Panc1 (cell line): ENCODE measurements at regions not wholly inside any gene's neighbourhood (a gene's known extent, or its start where the extent isn't known, plus 50 kb on each side); places are given as distances from the start of the nearest gene placed in this dataset.

Experiments used
- ATAC-seq: fragments of 200-7000 bp; cut with Tn5 transposase; 2 replicates; pipeline ENCODE4 v1.9.1; 2020; ENCODE audit warnings: mild to moderate bottlenecking, moderate library complexity
- BruUV-seq: library from RNA; stranded (reverse); fragments of 400-500 nt; replicated peaks from 2 replicates; lab custom pipeline; 2021; lab: Mats Ljungman, UMichigan
- CTCF ChIA-PET: fragments of 300-600 bp; sonication (Branson Sonifier 250); formaldehyde crosslinking; loops from one replicate; lab custom pipeline; 2022; ENCODE audit warnings: antibody characterized with exemption; lab: Charles Lee
- POLR2A ChIA-PET: fragments of 300-600 bp; sonication (Branson Sonifier 250); formaldehyde crosslinking; loops from one replicate; lab custom pipeline; 2022; ENCODE audit warnings: antibody characterized with exemption; lab: Charles Lee
- DNase-seq: peaks from one replicate; pipeline ENCODE4 v3.0.0-alpha.2; 2010; ENCODE audit warnings: low read depth, low spot score
- H3K27ac ChIP-seq: 2 replicates; pipeline ENCODE4 v1.5.1; 2011; ENCODE audit warnings: mild to moderate bottlenecking, low read length, inconsistent platforms
- H3K27me3 ChIP-seq: fragments of 200-500 bp; sonication (Bioruptor generic); 2 replicates; pipeline ENCODE4 v1.6.0; 2014; ENCODE audit warnings: low read length, inconsistent platforms; ENCODE audit not compliant: control insufficient read depth, insufficient read depth
- H3K36me3 ChIP-seq: fragments of 200-500 bp; sonication (Bioruptor generic); 2 replicates; pipeline ENCODE4 v1.5.1; 2014; ENCODE audit warnings: inconsistent platforms, mild to moderate bottlenecking, low read length, moderate library complexity; ENCODE audit not compliant: control insufficient read depth, insufficient read depth
- H3K4me1 ChIP-seq: 2 replicates; pipeline ENCODE4 v1.5.1; 2011; ENCODE audit warnings: inconsistent platforms, mild to moderate bottlenecking, low read length, moderate library complexity; ENCODE audit not compliant: control insufficient read depth, insufficient read depth
- H3K4me3 ChIP-seq, 2 experiments: 2 replicates each; pipeline ENCODE4 v1.5.1; 2011 to 2012; ENCODE audit warnings: low read depth in 2 of 2, low read length in 2 of 2, mild to moderate bottlenecking in 2 of 2, inconsistent platforms in 1 of 2, moderate library complexity in 1 of 2
- H3K9me3 ChIP-seq: fragments of 200-500 bp; sonication (Bioruptor generic); 2 replicates; pipeline ENCODE4 v1.5.1; 2014; ENCODE audit warnings: low read depth, mild to moderate bottlenecking, inconsistent platforms, low read length, moderate library complexity; ENCODE audit not compliant: control insufficient read depth, insufficient read depth
- CTCF ChIP-seq: fragments of 450-650 bp; IDR thresholded peaks from 2 replicates; pipeline ENCODE4 v1.5.1; 2017; ENCODE audit warnings: mild to moderate bottlenecking
- POLR2AphosphoS5 ChIP-seq: IDR thresholded peaks from 2 replicates; pipeline ENCODE4 v1.6.1; 2012; ENCODE audit warnings: mild to moderate bottlenecking, low read depth, low read length, moderate library complexity
- SIN3A ChIP-seq: IDR thresholded peaks from 2 replicates; pipeline ENCODE4 v1.6.1; 2012; ENCODE audit warnings: low read depth, mild to moderate bottlenecking, low read length, moderate library complexity, borderline replicate concordance; ENCODE audit not compliant: insufficient read depth
- TCF7L2 ChIP-seq: IDR thresholded peaks from 2 replicates; pipeline ENCODE4 v1.6.1; 2011; ENCODE audit warnings: mild to moderate bottlenecking, low read depth, low read length, inconsistent platforms
- in situ Hi-C: cut with HindIII; loops from 2 replicates; pipeline ENCODE4 v1.10.0; 2016; ENCODE audit warnings: low sequenced_read_pairs, low pct_unique_long_range_greater_than_20kb
- intact Hi-C: fragments of 100-400 bp; cut with micrococcal nuclease; formaldehyde crosslinking; loops from one replicate; pipeline ENCODE4 v1.10.0; 2022; ENCODE audit not compliant: unreplicated experiment
- TF ChIP-seq, protein P1 (sequence below), 2 experiments: IDR thresholded peaks; 2 replicates each; pipeline ENCODE4 v1.6.1; 2011 to 2012; ENCODE audit warnings: low read depth in 2 of 2, control low read depth in 1 of 2, low read length in 1 of 2, mild to moderate bottlenecking in 1 of 2, moderate library complexity in 1 of 2; ENCODE audit not compliant: insufficient read depth in 1 of 2

GRCh38 chr5:135196483-135196882 lies 162.5 kb upstream of the PITX1 start:
- DNase-seq (no peak), ATAC-seq (no peak)
- POLR2A ChIA-PET: no interaction called here
- CTCF ChIA-PET: no interaction called here
- in situ Hi-C loops (no loop called here), intact Hi-C loops (no loop called here)
- no TSS peak for BruUV-seq
- Histone ChIP-seq H3K27ac (no peak overlapping the region), H3K4me1 (no peaks in the 10 kb centered on the region), H3K36me3 (no peaks in the 10 kb centered on the region), H3K4me3 (no peak overlapping the region), H3K27me3 (peaks cover 17% of the 10 kb centered on the region), H3K9me3 (no peaks in the 10 kb centered on the region)
- TF ChIP-seq, protein P1, sequence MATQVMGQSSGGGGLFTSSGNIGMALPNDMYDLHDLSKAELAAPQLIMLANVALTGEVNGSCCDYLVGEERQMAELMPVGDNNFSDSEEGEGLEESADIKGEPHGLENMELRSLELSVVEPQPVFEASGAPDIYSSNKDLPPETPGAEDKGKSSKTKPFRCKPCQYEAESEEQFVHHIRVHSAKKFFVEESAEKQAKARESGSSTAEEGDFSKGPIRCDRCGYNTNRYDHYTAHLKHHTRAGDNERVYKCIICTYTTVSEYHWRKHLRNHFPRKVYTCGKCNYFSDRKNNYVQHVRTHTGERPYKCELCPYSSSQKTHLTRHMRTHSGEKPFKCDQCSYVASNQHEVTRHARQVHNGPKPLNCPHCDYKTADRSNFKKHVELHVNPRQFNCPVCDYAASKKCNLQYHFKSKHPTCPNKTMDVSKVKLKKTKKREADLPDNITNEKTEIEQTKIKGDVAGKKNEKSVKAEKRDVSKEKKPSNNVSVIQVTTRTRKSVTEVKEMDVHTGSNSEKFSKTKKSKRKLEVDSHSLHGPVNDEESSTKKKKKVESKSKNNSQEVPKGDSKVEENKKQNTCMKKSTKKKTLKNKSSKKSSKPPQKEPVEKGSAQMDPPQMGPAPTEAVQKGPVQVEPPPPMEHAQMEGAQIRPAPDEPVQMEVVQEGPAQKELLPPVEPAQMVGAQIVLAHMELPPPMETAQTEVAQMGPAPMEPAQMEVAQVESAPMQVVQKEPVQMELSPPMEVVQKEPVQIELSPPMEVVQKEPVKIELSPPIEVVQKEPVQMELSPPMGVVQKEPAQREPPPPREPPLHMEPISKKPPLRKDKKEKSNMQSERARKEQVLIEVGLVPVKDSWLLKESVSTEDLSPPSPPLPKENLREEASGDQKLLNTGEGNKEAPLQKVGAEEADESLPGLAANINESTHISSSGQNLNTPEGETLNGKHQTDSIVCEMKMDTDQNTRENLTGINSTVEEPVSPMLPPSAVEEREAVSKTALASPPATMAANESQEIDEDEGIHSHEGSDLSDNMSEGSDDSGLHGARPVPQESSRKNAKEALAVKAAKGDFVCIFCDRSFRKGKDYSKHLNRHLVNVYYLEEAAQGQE (IDR thresholded peaks at IDR 0.05; ENCODE audit: insufficient read depth in 1 of 2, low read depth in 2 of 2, low read length in 1 of 2): no peak
- TF ChIP-seq POLR2AphosphoS5: no peak
- TF ChIP-seq SIN3A: no peak
- no peak for TF ChIP-seq TCF7L2
- TF ChIP-seq CTCF: no peak

DNA sequence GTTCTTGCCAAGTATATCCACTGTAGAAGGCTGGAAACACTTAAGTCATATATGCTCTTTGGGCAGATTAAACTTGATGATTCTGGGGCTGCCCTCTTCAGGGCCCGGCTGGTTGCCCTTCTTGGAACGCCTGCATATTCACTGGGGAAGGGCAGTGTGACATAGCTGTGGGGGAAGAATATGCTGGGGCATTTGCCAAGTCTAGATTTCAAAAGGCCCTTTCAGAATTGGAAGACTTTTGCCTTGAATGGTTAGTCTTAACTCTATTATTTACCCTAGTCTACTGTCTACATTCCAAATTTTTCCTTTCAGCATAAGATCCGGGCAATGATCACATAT lies 161.2 kb upstream of the PITX1 start:
- no peak overlapping the region for H3K27ac ChIP-seq
- in situ Hi-C loops: no loop called here
- intact Hi-C loops: no loop called here
- ATAC-seq (no peak), DNase-seq (no peak)
- ChIA-PET CTCF (interaction anchor here (0.5 kb wide), 1 partner anchor 38 kb away, joined by 3 read pairs; no protein-coding TSS in a partner anchor), POLR2A (no interaction called here)
- H3K4me1 ChIP-seq: peaks cover 3% of the 10 kb centered on the region; the same call in 1 of the 2 replicates
- no peak for TF ChIP-seq POLR2AphosphoS5
- TF ChIP-seq, protein P1 (IDR thresholded peaks at IDR 0.05; ENCODE audit: insufficient read depth in 1 of 2, low read depth in 2 of 2, low read length in 1 of 2): no peak
- TF ChIP-seq SIN3A: no peak
- no peak for TF ChIP-seq CTCF
- TF ChIP-seq TCF7L2: no peak
- no peak overlapping the region for H3K4me3 ChIP-seq
- H3K9me3 ChIP-seq: no peaks in the 10 kb centered on the region
- peaks cover 10% of the 10 kb centered on the region for H3K27me3 ChIP-seq
- H3K36me3 ChIP-seq: no peaks in the 10 kb centered on the region
- no TSS peak for BruUV-seq
